KMS-11 (cell line): ENCODE measurements at regions not wholly inside any gene's neighbourhood (a gene's known extent, or its start where the extent isn't known, plus 50 kb on each side); places are given as distances from the start of the nearest gene placed in this dataset.

ENCODE experiments used
- H2AFZ ChIP-seq: fragments of 200-600 bp; sonication (generic); 2 replicates; pipeline ENCODE4 v1.6.1; 2016; ENCODE audit warnings: antibody characterized with exemption, mixed run types, low read depth
- H3K27ac ChIP-seq: fragments of 200-600 bp; sonication (generic); 2 replicates; pipeline ENCODE4 v1.6.1; 2016; ENCODE audit warnings: mild to moderate bottlenecking, mixed run types
- H3K27me3 ChIP-seq: fragments of 200-600 bp; sonication (generic); 2 replicates; pipeline ENCODE4 v1.6.1; 2017; ENCODE audit warnings: mild to moderate bottlenecking, low read depth, mixed run types, moderate library complexity; ENCODE audit not compliant: insufficient read depth
- H3K36me3 ChIP-seq: fragments of 200-600 bp; sonication (generic); 2 replicates; pipeline ENCODE4 v1.6.1; 2017; ENCODE audit warnings: mild to moderate bottlenecking, mixed run types; ENCODE audit not compliant: insufficient read depth
- H3K4me1 ChIP-seq: fragments of 200-600 bp; sonication (generic); 2 replicates; pipeline ENCODE4 v1.6.1; 2016; ENCODE audit warnings: mild to moderate bottlenecking, low read depth, mixed run types; ENCODE audit not compliant: poor library complexity, severe bottlenecking
- H3K4me2 ChIP-seq: fragments of 200-600 bp; sonication (generic); 2 replicates; pipeline ENCODE4 v1.7.0; 2016; ENCODE audit warnings: mild to moderate bottlenecking, mixed run types
- H3K4me3 ChIP-seq: fragments of 200-600 bp; sonication (generic); IDR thresholded peaks from 2 replicates; pipeline ENCODE4 v1.6.1; 2017; ENCODE audit warnings: low read depth, low read length, mixed read lengths; ENCODE audit not compliant: insufficient read depth
- H3K79me2 ChIP-seq: fragments of 200-600 bp; sonication (generic); 2 replicates; pipeline ENCODE4 v1.6.1; 2016; ENCODE audit warnings: low read depth, mixed run types; ENCODE audit not compliant: insufficient read depth
- H3K9ac ChIP-seq: fragments of 200-600 bp; sonication (generic); 2 replicates; pipeline ENCODE4 v1.6.1; 2016; ENCODE audit warnings: mild to moderate bottlenecking, mixed run types
- H4K20me1 ChIP-seq: fragments of 200-600 bp; sonication (generic); 2 replicates; pipeline ENCODE4 v1.6.1; 2016; ENCODE audit warnings: mild to moderate bottlenecking, mixed run types; ENCODE audit not compliant: insufficient read depth
- TF ChIP-seq, protein P1 (sequence below): fragments of 200-600 bp; sonication (generic); conservative IDR thresholded peaks from 2 replicates; pipeline ENCODE4 v1.6.1; 2017; ENCODE audit warnings: low read depth, mild to moderate bottlenecking, antibody characterized with exemption, low read length, moderate library complexity, mixed read lengths

DNA sequence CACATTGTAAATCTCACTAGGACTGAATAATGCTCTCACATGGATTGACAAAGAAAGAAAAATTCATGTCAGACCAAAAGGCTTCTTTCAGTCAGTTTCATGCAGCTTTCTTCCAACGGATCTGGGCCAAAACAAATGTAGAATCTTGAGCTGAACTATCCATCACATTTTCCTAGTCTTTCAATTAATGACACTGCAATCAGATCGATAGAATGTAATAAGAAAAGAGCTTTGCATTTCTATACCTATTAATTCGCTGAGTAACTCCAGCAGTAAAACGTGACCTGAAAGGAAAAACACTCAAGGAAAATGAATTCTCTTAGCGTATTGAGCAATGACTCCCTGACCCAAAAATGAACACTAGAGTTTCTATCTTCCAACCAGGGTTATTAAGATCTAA, 194.8 kb upstream of the BLID start:
- Histone ChIP-seq H3K4me3 (no peak overlapping the region), H3K36me3 (no peaks in the 10 kb centered on the region), H3K4me2 (no peak overlapping the region), H3K9ac (no peak overlapping the region), H3K4me1 (no peaks in the 10 kb centered on the region), H2AFZ (no peak overlapping the region), H3K27ac (no peak overlapping the region), H3K79me2 (no peaks in the 10 kb centered on the region), H3K27me3 (no peaks in the 10 kb centered on the region), H4K20me1 (no peaks in the 10 kb centered on the region)
- TF ChIP-seq, protein P1, sequence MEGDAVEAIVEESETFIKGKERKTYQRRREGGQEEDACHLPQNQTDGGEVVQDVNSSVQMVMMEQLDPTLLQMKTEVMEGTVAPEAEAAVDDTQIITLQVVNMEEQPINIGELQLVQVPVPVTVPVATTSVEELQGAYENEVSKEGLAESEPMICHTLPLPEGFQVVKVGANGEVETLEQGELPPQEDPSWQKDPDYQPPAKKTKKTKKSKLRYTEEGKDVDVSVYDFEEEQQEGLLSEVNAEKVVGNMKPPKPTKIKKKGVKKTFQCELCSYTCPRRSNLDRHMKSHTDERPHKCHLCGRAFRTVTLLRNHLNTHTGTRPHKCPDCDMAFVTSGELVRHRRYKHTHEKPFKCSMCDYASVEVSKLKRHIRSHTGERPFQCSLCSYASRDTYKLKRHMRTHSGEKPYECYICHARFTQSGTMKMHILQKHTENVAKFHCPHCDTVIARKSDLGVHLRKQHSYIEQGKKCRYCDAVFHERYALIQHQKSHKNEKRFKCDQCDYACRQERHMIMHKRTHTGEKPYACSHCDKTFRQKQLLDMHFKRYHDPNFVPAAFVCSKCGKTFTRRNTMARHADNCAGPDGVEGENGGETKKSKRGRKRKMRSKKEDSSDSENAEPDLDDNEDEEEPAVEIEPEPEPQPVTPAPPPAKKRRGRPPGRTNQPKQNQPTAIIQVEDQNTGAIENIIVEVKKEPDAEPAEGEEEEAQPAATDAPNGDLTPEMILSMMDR: no peak

DNA sequence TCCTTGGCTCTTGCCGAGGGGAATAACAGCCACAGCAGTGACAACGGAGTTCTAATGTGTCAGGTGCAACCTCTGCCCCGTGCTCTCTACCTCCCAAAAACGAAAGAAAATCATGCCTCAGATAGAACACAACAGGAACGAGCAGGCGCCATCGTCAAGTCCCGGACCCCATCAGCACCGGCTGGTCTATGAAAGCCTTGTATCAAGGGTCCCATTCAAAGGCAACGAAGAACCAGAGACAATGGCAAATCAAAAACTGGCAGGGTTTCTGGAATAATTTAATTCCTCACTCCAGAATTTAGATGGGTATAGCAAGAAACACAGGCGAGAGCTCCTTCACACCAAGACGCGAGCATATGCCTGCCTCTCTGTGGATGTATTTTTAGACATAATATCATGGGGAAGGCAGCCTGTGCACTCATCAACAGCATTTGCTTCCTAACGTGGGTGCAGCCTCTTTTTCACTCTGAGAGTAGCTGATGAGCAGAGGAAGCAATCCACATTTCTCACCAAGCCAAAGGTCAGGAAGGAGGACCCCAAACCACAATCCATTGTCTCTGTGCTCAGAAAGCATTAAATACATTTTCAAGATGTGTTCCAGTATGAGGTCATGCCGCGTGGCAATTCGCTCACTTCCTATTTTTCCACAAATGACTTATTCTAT, 193.4 kb upstream of the BLID start:
- Histone ChIP-seq H3K4me2 (no peak overlapping the region), H3K27ac (no peak overlapping the region), H3K4me3 (no peak overlapping the region), H3K36me3 (no peaks in the 10 kb centered on the region), H3K79me2 (no peaks in the 10 kb centered on the region), H4K20me1 (no peaks in the 10 kb centered on the region), H3K27me3 (no peaks in the 10 kb centered on the region), H2AFZ (no peak overlapping the region), H3K4me1 (no peaks in the 10 kb centered on the region), H3K9ac (no peak overlapping the region)
- TF ChIP-seq, protein P1: no peak

DNA sequence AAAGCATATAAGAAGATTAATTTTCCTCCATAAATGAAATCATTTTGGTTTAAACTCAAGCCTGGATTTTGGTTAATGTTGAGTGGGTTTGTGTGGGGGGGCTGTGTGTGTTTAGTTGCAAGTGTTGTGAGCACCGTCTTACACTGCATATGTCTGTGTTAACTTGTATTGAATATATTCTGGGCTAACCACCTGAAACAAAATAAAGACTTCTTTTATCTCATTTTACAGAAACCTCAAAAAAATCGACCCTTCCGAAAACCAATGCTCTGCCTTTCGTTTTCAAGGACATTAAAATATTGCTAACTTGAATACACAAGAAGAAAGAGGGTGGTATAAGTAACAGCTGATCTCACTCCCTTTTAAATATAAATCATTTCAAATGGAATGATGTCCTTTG, 192.2 kb upstream of the BLID start:
- Histone ChIP-seq H3K9ac (no peak overlapping the region), H3K4me2 (no peak overlapping the region), H2AFZ (no peak overlapping the region), H3K27ac (no peak overlapping the region), H3K4me3 (no peak overlapping the region), H4K20me1 (no peaks in the 10 kb centered on the region), H3K36me3 (no peaks in the 10 kb centered on the region), H3K4me1 (no peaks in the 10 kb centered on the region), H3K27me3 (no peaks in the 10 kb centered on the region), H3K79me2 (no peaks in the 10 kb centered on the region)
- TF ChIP-seq, protein P1: no peak

DNA sequence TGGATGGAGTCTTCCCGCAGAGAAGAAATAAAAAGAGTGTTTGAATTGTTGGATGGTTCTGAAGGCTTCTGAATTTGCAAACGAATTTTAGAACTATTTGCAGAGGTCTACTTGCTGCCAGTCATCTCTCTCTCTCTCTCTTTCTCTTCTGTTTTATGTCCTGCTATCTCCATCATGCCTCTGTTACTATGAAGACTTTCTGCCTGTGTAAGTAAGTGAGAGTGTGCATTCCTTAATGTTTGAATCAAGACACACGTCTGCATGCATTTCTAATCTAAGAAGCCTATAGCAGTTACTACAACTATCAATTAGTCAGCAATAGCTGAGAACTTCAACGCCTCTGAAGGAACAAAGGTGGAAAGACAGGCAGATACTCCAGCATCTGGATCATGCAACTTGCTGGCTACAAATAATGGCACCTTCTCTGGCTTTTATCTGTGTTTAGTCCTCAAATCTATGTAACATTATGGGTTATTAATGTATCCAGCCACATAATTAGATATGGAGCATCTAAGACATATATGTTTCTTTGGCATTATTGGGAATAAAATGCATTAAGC, 191.5 kb upstream of the BLID start:
- TF ChIP-seq, protein P1: no peak
- no peak overlapping the region for H3K4me2 ChIP-seq
- H4K20me1 ChIP-seq: no peaks in the 10 kb centered on the region
- H3K9ac ChIP-seq: no peak overlapping the region
- H3K79me2 ChIP-seq: no peaks in the 10 kb centered on the region
- no peaks in the 10 kb centered on the region for H3K36me3 ChIP-seq
- H3K4me1 ChIP-seq: no peaks in the 10 kb centered on the region
- H3K27me3 ChIP-seq: no peaks in the 10 kb centered on the region
- H3K4me3 ChIP-seq: no peak overlapping the region
- no peak overlapping the region for H3K27ac ChIP-seq
- H2AFZ ChIP-seq: no peak overlapping the region
